DMS114 treated with DMSO at 0.1 percent for 48 hours (cell line): ENCODE measurements at regions not wholly inside any gene's neighbourhood (a gene's known extent, or its start where the extent isn't known, plus 50 kb on each side); places are given as distances from the start of the nearest gene placed in this dataset.

ENCODE experiments used
- DNase-seq: peaks from one replicate; lab custom pipeline; 2025; ENCODE audit not compliant: unreplicated experiment; lab: John Stamatoyannopoulos, UW

DNA sequence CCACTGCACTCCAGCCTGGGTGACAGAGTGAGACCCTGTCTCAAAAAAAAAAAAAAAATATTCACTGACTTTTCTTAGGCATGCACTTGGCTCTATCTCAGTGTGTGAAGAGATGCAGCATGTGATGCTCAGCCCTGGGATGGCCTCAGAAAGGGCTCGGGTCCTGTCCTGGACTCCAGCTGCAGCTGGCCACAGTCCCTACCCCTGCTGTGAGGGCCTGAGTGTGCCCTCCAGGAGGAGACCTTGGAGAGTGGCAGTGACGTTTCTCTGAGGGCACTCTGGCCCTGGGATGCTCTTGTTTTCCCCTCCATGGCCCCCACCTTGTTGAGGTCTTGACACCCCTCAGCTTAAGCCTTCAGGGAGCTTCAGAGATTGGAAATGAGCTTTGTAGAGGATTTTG, 81.9 kb upstream of the POU3F1 start:
- no peak for DNase-seq

DNA sequence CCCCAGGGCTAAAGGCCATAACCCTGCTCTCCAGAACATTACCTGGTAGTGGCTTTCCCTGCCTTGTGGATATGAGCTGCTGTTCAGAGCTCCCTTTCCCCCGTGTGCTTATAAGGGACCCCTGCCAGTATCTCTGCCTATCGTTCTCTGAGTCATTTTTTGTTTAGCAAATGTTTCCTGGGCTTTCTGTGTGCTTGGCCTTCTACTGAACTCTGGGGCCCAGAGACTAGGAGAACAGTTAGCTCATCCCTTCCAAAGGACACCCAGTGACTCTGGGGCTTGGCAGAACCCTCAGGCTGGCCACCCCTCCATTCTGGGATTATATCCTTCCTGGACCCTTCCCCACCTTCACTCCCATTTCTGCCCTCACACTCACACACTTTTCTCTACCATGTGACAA, 80.8 kb upstream of the POU3F1 start:
- no peak for DNase-seq

DNA sequence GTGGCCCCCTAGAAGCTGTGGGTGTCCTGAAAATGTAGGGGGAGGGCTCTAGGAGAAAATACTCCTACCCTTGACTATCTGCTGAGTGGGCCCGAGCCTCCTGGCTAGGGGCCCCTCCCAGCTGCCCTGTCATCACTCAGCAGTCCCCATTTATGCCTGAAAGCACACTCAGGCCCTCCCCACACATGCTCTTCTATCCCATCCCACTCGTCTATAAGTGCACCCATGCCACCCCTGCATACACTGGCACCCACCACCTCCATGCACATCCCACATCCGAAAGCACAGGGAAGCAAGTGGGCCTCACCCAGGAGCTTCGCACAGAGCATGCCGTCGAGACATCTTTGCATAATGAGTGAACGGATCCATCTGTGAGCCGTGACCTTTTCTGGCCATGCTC, 80.4 kb upstream of the POU3F1 start:
- DNase-seq = no peak

DNA sequence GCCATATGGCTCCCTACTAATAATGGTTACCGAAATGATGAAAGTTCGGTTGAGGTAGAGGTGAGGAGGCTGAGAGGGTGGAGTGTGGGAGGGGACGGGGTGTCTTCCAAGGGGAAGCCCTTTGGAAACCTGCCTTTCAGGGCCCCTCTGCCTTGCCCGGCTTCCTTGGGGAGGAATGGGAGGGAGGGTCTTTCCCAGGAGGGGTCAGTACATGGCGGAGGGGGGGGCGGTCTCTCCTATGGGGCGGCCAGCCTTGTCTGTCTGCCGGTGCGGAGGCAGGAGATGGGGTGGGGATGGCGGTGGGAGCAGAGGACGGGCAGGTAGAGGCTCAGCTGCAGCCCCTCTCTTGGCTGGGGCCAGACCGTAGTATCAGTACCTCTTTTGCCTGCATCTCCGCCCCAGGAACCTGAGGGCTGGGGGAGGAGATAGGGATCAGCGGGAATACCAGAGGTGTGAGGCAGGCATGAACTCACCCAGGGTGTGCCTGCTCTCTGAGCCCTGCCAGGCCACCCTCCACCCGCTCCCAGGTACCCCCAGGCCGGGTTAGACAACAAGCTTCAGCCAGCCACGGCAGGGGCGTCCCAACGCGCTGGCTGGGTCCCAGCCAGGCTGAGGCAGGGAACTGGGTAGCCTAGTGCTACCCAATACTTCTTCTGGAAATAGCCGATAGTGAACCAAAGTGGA, 79.4 kb upstream of the POU3F1 start:
- DNase-seq = no peak

DNA sequence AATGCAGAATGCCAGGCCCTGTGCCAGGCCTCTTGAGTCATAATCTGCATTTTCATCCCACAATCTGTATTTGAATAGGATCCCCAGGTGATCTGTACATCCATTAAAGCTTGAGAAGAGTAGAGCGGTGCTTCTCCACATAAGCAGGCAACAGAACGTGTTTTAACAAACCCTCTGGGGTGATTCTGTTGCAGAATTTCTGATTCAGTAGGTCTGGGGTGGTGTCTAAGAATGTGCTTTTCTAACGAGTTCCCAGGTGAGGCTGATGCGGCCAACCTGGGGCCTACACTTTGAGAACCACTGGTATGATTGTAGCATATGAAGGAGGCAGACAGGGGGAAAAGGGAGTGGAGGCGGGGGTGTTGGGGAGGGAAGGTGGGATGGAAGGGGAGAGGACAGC, 78.4 kb upstream of the POU3F1 start:
- DNase-seq = no peak

DNA sequence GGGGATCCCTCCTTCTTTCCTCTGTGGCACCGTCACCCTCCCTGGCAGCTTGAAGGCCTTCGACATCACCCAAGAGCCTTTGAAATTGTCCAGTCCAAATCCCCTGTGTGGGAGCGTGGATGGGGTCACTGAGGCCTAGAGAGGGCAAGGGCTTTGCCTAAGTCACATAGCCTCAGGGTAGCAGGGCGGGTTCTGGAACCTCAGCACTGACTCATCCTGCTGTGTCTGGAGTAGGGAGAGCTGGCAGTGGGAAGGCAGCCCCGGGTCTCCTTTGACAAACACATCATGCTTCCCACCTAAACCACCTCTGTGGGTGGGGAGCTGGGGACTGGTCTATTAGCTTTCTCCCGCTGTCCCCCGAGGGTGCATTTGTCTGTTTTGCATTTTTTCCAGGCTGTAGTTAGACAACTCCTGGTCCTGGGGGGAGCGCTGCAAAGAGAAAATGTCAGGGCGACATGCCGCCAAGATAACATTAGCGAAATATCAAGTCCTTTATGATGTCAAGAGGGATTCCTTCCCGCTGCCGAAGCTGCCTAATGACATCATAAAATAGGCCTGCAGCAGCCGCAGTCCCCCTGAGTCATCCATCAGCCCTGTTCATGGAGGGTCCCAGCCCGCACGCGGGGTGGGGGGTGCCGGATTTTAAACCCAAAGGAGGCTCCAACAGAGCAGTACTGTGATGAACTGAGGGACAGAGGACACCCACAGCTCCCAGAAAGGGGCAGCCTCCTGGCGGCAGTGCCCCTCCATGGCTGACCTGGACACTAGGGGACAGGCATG, 77.0 kb upstream of the POU3F1 start:
- DNase-seq = no peak

DNA sequence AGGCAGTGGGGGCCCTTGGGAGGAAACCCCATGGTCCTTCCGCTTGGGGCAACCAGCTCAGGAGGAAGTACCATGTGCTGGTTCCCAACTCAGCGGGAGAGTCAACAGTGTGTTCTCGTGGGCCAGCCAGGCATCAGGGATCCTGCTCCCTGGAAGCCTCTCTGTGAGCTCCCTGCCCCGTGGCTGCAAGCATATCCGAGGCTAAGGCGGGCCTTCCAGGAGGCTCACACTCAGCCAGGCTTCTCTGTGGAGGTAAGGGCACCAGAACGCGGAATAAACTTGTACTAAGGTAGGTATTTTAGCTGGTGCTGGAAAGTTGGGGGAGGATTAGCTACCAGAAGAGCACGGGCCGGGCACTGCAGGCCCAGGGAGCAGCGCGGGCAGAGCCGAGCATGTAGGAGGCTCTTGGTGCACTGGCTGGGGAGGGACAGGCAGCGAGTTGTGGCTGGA, 74.7 kb upstream of the POU3F1 start:
- DNase-seq = no peak

DNA sequence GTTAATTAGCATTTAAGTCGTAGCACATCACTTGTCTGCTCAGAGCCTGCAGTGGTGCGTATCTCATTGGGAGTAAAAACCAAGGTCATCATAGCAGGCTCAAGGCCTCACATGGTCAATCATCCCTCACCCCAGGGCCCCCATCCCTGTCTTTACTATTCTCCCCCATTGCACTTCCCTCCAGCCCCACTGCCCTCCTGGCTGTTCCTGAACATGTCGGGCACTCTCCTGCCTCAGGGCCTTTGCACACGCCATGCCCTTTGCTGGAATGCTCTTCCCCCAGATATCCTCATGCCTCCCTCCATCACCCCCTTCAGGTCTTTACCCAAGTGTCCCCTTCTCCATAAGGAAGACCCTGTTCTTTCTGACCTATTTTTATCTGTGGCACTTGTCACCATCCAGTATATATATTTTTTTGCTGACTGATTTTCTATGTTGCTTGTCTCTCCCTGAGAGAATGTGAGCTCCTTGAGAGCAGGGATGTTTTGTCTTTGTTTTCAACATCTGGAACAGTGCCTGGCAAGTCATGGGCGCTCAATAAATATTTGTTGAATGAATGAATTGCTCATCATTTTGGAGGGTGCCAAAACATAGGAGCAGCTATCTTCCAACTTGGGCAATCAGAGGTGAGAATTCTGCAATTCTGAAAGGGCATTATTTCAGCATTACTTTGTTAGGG, 74.1 kb upstream of the POU3F1 start:
- DNase-seq = no peak

DNA sequence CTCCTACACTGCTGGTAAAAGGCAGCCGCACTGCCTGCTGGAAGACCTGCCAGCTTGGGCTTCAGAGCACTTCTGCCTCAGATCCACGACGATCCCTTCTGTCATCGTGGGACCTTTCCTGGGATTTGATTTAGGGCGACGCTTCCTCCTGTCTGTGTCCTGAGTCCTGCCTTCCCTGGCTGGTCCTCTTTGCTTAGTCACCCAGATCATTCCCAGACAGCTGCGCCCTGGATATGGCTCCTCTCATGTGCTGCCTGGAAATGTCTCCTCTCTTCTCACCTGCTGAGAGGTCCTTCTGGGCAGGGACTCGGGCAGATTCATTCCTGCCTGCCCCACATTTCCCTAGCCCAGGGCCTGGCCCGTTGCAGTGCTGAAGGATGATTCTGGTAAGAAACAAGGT, 72.4 kb upstream of the POU3F1 start:
- DNase-seq = no peak

DNA sequence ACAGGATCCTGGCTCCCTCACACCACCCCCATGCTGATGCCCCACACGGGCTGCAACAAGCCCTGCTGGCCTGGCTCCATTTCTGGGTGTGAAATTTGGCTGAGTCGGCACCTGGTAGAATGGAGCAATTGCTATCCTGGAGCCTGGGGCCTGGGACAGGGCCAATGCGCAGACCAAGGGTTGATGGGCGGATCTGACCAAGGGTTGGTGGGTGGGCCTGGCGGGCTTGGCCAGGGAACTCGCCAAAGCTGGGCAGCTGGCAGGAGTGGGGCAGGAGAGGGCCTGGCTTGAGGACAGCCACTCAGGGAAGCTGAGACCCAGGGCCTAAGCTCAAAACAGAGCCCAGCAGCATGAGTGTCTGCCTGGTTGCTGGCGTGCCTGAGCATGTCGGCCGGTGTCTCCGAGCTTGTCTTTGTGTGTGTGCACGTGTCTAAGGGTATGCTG, 70.9 kb upstream of the POU3F1 start:
- no peak for DNase-seq

DNA sequence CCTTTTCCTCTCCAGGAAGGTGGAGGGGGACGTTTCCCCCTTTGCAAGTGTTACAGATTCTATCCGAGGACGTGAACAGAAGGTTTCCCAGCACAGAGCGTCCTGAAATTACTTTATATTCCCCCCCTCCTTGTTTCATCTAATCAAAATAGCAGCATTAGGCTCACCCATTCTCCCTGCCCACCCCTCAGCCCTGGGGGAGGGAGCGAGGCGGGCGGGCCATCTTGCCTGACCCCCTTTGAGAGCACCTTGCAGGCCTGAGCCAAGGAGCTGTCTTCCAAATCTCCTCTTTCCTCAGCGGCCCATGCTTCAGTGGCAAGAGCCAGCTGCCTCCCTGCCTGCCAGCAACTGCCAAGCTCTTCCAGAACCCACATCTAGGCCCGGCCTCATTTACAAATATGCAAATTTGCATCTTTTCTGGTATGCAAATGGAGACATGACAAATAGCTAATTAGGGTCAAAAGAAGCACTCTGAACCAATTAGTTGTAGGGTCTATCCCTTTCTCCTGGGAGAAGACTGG, 69.1 kb upstream of the POU3F1 start:
- no peak for DNase-seq

DNA sequence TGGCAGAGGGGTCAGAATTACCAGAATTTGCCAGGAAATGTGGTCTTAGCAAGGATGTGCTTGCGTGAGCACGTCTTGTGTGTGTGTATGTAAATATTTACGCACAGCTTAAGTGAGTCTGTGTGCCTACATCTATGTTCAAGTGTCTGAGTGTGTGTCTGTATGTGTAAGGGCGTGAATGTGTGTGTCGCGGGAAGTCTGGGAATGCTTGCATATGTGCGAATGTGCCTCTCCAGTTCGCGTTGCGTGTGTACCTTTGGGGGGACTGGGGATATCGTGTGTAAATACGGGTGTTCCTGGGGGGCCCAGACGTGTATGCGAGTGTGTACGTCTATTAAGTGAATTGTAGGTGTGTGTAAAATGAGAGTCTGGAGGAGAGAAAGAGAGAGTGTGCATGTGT, 68.6 kb upstream of the POU3F1 start:
- DNase-seq = no peak

DNA sequence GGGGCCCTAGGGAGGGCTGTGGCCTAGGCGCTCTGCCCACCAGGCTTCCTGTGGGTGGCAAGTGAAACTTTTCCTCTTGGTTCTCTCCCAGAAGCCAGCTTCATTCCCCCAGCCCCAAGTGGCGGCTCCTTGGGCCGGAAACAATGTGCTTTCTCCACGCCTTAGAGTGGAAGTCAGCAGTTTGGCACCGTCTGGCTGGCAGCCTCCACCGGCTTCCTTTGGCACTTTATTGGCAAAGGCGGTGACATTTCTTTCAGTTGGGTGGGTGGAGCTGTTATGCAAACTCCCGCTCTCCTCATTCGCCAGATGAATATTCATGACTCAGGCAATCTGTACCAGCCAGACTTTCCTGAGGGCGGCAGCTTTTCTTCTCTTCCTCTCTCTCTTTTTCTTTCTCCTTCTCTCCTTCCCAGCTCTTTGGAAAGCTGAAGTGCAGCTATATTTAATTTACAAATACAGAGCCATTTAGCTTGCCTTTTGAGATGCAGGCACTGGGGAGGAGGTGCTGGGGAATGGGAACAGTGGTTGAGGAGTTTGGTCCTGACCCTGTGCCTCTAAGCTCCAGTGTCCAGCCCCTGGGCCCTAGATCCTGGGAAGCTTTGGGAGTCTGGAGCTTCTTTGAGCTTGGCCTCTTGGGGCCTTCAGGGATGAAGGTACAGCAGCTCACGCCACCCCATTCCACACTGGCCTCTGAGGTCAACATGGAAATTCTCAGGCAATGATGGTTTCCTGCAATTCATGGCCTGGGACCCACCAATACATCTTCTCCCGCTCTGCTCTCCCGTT, 67.8 kb upstream of the POU3F1 start:
- no peak for DNase-seq

DNA sequence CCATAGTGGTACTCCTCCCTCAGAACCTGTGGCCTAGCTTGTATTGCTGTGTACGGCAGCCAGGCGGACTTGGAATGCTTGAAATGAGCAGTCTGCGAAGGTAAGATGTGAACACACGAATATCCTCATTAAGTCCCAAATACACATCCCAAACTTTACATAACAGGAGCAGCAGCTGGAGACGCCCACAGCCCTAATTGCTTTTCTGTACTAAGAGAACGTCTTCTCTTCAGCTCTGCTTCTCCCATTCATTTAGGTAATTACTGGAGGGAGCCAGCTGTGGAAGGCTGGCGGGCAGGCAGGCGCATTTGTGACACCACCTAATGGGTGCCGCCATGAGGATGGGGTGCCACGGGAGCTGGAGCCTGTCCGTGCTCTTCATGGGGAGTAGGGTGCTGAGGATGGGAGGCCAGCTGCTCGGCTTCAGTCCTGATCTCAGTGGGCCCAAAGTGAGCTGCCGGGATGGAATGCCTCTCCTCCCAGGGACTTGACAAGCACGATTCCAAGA, 66.6 kb upstream of the POU3F1 start:
- DNase-seq = no peak

DNA sequence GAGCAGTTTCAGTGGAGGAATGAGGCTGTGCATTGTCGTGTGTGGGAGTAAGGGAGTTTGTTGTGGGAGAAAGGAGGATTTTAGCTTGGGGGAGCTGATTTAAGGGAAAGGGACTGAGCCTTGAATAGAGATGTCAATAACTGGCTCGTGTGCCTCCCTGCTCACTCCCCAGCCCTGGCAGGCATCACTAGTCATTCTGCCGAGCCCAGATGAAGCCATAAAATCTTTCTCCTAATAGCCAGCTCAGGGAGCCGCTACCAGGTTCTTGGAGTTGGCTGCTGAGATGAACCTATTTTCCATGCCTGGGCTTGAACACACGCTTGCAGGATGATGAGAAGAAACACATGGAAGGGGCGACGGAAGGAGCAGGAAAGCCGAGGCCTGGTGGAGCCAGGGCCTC, 65.0 kb upstream of the POU3F1 start:
- DNase-seq = no peak

DNA sequence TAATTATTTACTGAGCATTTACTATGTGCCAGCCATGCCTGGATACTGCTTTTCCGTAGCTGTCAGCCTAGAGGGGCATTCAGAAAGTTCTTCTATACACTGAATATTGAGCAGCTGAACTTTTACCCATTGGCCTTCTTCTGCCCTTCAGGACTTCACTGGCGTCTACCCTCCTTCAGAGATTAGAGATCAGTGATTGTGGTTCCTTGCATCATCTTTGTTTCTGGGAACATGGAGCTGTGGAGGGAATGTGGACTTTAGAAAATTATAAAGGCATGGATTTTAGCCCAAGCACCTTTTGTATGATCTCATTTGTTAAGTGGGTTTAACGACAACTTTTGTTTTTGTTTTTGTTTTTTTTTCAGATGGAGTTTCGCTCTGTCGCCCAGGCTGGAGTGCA, 58.7 kb upstream of the POU3F1 start:
- DNase-seq = no peak

DNA sequence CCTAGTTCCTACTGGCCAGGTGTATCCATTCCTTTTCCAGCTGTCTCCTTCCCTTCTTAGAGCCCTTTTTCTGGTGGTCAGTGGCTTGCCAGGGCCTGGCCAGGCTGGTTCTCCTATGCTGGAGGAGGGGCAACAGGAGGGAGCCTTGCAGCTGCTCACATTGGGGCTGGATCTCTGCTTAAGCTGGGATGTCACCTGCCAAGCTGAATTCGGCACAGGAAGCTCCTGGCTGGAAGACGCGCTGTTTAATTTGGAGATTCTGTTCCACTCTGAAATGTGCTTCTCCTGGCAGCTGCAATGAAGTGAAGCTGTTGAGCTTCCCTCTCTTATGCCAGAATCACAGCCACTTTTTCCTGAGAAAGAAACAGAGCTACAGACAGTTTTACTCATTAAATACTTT, 56.0 kb upstream of the POU3F1 start:
- no peak for DNase-seq

DNA sequence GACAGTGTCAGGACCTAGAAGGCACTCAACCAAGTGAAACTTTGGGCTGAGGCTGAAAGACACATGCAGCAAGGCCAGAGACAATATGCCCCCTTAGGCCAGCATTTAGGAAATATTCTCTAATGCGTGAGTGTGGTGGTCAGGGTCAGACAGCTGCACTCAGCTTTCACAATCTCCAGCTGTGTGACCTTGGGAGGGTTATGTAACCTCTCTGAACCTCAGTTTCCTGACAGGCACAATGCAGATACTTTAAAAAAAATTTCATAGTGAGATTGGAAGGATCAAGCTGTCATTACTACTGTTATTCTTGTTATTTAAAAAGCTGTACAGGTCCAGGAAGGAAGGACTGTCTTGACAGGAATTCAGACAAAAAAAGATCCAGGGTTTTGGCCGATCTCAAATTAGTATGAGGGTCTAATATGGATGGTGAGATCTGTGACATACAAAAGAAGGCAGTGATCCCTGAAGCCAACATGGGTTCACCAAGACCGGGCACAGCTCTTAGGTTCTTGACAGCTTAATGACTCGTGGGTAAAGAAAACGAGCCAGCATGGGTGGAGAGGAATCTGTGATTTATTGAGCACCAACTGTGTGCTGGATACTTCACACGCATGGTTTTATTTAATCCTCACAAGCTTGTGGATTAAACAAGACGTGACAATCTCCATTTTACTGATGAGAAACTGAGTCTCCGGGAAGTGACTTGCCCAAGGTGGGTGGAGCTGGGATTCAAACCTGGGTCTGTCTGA, 54.6 kb upstream of the POU3F1 start:
- no peak for DNase-seq

DNA sequence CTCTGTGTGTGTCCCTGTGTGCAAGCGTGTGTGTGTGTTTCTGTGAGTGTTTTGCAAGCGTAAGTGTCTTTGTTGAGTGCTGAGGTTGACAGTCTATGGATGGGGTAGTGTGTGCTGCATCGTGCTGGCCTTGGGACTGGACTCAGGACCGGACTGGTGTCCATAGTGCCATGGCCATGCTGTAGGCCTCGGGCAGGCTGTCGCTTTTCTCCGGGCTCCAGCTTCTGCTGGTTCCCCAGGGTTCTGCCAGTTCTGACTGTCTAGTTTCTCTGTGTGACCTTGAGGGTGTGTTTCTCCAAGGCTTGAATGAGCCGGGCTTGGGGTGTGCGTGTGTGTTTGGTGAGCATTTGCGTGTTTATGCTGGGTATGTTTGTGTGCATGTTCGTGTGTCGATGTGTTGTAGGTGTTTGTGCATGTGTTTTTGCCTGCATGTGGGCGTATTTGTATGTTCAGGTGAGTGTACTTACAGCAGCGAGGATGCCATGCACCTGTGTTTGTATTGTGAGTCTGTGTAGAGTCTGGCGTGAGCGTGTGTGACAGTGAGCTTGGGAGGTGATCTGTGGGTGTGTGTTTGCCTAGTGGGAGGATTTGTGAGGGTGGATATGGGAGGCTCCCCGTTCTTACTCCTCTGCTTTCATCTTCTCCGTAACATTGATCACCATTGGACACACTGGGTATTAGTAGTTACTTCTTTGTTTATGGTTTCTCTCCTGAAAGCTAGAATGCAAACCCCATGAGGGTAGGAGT, 51.7 kb upstream of the POU3F1 start:
- DNase-seq = no peak
